ENCODE measurements at regions not wholly inside any gene's neighbourhood (a gene's known extent, or its start where the extent isn't known, plus 50 kb on each side); places are given as distances from the start of the nearest gene placed in this dataset.

DNA sequence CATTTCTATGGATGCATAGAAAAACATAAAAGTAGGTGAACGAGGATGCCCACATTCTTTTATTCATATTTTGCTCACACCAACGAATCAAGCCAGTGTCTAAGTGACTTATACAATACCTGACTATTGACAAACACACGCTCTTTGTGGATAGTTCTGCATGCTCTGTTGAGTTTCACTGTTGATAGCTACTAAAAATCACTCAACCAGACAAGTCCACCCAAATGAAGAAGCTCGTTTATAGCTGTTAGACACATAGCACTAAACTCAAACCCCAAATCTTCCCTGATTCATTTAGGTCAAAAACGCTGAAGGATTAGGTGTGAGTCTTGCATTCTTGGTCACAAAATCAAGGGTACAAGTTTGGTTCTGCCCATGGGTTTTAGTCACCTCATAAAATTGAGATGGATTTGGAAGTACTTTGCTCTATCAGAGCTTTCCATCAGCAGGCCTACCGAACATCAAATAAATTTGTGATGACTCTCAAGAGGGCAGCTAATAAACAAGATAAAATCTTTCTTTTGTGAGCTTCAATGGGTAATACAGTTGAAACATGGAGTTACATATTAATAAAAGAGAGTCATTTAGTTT lies 92.7 kb upstream of the ETAA1 start:
- H3K27ac ChIP-seq: no peak overlapping the region; the same call in 1 of the 2 replicates
- TF ChIP-seq, protein P1, sequence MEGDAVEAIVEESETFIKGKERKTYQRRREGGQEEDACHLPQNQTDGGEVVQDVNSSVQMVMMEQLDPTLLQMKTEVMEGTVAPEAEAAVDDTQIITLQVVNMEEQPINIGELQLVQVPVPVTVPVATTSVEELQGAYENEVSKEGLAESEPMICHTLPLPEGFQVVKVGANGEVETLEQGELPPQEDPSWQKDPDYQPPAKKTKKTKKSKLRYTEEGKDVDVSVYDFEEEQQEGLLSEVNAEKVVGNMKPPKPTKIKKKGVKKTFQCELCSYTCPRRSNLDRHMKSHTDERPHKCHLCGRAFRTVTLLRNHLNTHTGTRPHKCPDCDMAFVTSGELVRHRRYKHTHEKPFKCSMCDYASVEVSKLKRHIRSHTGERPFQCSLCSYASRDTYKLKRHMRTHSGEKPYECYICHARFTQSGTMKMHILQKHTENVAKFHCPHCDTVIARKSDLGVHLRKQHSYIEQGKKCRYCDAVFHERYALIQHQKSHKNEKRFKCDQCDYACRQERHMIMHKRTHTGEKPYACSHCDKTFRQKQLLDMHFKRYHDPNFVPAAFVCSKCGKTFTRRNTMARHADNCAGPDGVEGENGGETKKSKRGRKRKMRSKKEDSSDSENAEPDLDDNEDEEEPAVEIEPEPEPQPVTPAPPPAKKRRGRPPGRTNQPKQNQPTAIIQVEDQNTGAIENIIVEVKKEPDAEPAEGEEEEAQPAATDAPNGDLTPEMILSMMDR (conservative IDR thresholded peaks at IDR 0.05): no peak

DNA sequence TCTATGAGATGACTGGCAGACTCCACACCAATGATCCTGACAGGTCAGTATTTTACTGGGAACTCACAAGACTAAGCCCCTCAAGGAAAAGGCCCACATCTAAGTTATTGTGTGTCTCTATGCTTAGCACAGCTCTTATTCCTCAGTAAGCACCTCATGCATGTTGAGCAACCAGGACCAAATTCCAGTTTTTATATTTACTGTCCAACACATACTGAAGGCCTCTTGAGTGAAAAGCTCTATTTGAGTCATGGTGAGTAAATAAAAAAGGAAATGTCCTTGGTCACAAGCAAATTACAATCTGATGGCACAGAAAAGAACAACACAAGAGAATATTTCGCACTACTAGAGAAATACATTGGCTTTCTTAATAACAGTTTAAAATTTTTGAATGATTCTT lies 87.9 kb upstream of the ETAA1 start:
- no peak overlapping the region for H3K27ac ChIP-seq

DNA sequence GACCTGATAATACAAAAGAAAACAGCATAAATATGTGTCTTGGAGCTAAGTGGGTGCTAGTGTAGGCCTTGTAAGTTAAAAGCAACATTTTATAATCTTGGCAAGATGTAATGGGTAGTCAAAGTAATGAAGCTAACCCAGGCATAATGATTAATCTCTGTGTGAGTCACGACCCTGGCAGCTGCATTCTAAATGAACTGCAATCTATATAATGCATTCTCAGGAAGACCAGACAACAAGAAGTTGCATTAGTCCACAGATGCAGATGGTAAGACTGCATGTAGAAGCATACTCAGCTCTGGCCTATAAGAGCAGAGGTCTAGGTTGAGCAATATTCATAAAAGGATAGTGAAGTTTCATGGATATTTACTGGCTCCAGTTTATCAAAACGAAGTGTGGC lies 85.6 kb upstream of the ETAA1 start:
- TF ChIP-seq, protein P1 (conservative IDR thresholded peaks at IDR 0.05): no peak
- no peak overlapping the region for H3K27ac ChIP-seq

More for the DNA sequence above, 87.9 kb upstream of the ETAA1 start:
- TF ChIP-seq, protein P1 (conservative IDR thresholded peaks at IDR 0.05): no peak

GRCh38 chr2:67312871-67313270 lies 84.3 kb upstream of the ETAA1 start:
- TF ChIP-seq, protein P1 (conservative IDR thresholded peaks at IDR 0.05): no peak
- H3K27ac ChIP-seq: no peak overlapping the region

DNA sequence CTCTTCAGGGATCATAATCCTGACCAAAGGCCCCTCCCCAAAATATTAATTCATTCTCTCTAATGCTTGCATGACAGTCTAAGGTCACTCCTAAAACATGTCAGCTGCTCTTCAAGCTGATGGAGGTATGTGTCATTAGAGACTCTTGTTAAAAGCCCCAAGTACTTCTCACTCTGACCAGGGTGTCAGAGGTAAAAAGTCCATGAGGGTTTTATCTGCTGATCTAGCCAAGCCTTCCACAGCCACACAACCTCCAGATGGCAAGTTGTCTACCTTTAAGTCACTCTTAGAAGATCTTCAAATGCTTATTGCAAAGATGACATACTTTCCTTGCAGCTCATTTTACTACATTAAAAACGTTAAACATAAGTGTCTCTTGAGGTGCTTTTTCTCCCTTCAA lies 83.6 kb upstream of the ETAA1 start:
- TF ChIP-seq, protein P1 (conservative IDR thresholded peaks at IDR 0.05): no peak
- H3K27ac ChIP-seq: no peak overlapping the region

- TF ChIP-seq, protein P1 (conservative IDR thresholded peaks at IDR 0.05): no peak
- no peak overlapping the region for H3K27ac ChIP-seq
Measured at GRCh38 chr2:67318031-67318430, 79.1 kb upstream of the ETAA1 start.

GRCh38 chr2:67318563-67318962 lies 78.6 kb upstream of the ETAA1 start:
- H3K27ac ChIP-seq: peak overlapping the region; percentile 36
- TF ChIP-seq, protein P1 (conservative IDR thresholded peaks at IDR 0.05): no peak

Data from VCaP (cell line).